Caco-2 (cell line): ENCODE measurements at regions not wholly inside any gene's neighbourhood (a gene's known extent, or its start where the extent isn't known, plus 50 kb on each side); places are given as distances from the start of the nearest gene placed in this dataset.

ENCODE experiments used
- BruUV-seq: library from RNA; stranded (reverse); fragments of 400-500 nt; replicated peaks from 2 replicates; lab custom pipeline; 2021; lab: Mats Ljungman, UMichigan
- CTCF ChIA-PET: fragments of 300-600 bp; sonication (Branson Sonifier 250); formaldehyde crosslinking; loops from one replicate; lab custom pipeline; 2022; ENCODE audit warnings: antibody characterized with exemption; lab: Charles Lee
- POLR2A ChIA-PET: fragments of 300-600 bp; sonication (Branson Sonifier 250); formaldehyde crosslinking; loops from one replicate; lab custom pipeline; 2022; ENCODE audit warnings: antibody characterized with exemption; lab: Charles Lee
- DNase-seq, 2 experiments: peaks; one replicate each; pipeline versions ENCODE4 v3.0.0 to v3.0.0-alpha.2; 2020 to 2022
- H3K27me3 ChIP-seq: replicated peaks from 2 replicates; pipeline ENCODE4 v1.6.0; 2011; ENCODE audit warnings: low read length; ENCODE audit not compliant: control insufficient read depth, insufficient read depth
- H3K36me3 ChIP-seq: 2 replicates; pipeline ENCODE4 v1.5.1; 2011; ENCODE audit warnings: low read length; ENCODE audit not compliant: control insufficient read depth, insufficient read depth
- H3K4me1 ChIP-seq: fragments of 250-450 bp; sonication (Bioruptor Pico); 2 replicates; pipeline ENCODE4 v1.5.1; 2020; ENCODE audit warnings: mild to moderate bottlenecking
- H3K4me3 ChIP-seq: 2 replicates; pipeline ENCODE4 v1.5.1; 2011; ENCODE audit warnings: low read depth, mild to moderate bottlenecking, control low read depth, low read length
- H3K9me3 ChIP-seq: fragments of 250-450 bp; sonication (Bioruptor Pico); 2 replicates; pipeline ENCODE4 v1.5.1; 2020; ENCODE audit warnings: mild to moderate bottlenecking, moderate library complexity
- H3K27ac Mint-ChIP-seq: one replicate; pipeline ENCODE4 v1.8.0; 2022; ENCODE audit warnings: mixed read lengths; ENCODE audit not compliant: unreplicated experiment
- H3K27me3 Mint-ChIP-seq: one replicate; pipeline ENCODE4 v1.8.0; 2022; ENCODE audit warnings: mixed read lengths; ENCODE audit not compliant: insufficient read depth, unreplicated experiment
- H3K36me3 Mint-ChIP-seq: one replicate; pipeline ENCODE4 v1.8.0; 2022; ENCODE audit warnings: mild to moderate bottlenecking, mixed read lengths; ENCODE audit not compliant: insufficient read depth, unreplicated experiment
- H3K4me1 Mint-ChIP-seq: one replicate; pipeline ENCODE4 v1.8.0; 2022; ENCODE audit warnings: low read depth, mixed read lengths; ENCODE audit not compliant: unreplicated experiment
- H3K4me3 Mint-ChIP-seq: one replicate; pipeline ENCODE4 v1.8.0; 2022; ENCODE audit warnings: mild to moderate bottlenecking, moderate library complexity, mixed read lengths; ENCODE audit not compliant: unreplicated experiment
- H3K9me3 Mint-ChIP-seq: one replicate; pipeline ENCODE4 v1.8.0; 2022; ENCODE audit warnings: mixed read lengths; ENCODE audit not compliant: unreplicated experiment
- intact Hi-C: fragments of 100-400 bp; cut with micrococcal nuclease; formaldehyde crosslinking; loops from one replicate; pipeline ENCODE4 v1.10.0; 2022; ENCODE audit not compliant: unreplicated experiment
- TF ChIP-seq, protein P1 (sequence below), 2 experiments: fragments of 200-600 bp in 1 of 2; IDR thresholded peaks; 1 replicate in 1 of 2; 2 replicates in 1 of 2; pipeline versions ENCODE4 v1.5.1 to v1.8.0; 2011 to 2022; ENCODE audit warnings: antibody characterized with exemption in 1 of 2, control low read depth in 1 of 2, inconsistent platforms in 1 of 2, low read depth in 1 of 2, low read length in 1 of 2, mild to moderate bottlenecking in 1 of 2, moderate library complexity in 1 of 2; ENCODE audit not compliant: insufficient read depth in 1 of 2, severe bottlenecking in 1 of 2, unreplicated experiment in 1 of 2

DNA sequence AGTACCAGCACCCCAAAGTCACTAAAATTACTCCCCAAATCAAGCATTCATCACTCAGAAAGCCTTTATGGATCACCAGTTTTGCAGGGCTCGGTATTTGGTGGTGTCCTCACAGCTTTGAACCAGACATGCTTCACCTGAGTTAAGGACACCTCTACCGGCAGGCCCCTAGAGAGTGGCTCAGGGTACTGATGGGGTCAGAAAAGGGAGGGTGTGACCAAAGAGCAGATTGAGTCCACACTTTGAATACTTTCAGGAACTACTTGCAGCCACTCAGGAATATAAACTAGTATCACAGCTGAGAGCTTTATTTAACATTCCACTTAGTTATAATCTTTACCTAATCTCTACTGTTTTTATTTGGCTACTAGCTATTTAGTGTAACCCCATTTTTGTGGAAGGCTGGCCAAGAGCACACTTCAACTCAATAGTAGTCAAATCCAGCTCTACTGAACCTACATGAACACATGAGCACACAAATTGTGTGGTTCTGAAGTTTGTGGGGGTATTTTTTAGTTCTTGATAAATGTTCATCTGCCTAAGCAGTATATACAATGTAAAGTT is 109.6 kb upstream of the SPRY1 start:
- no TSS peak for BruUV-seq
- no peak for DNase-seq
- ChIA-PET CTCF (no interaction called here), POLR2A (no interaction called here)
- Histone ChIP-seq H3K27me3 (no peaks in the 10 kb centered on the region), H3K4me1 (no peaks in the 10 kb centered on the region), H3K9me3 (no peaks in the 10 kb centered on the region), H3K4me3 (no peak overlapping the region), H3K36me3 (no peaks in the 10 kb centered on the region)
- H3K27ac Mint-ChIP-seq, result no peak overlapping the region
- no peaks in the 10 kb centered on the region for H3K27me3 Mint-ChIP-seq
- intact Hi-C loops, result no loop called here
- no peaks in the 10 kb centered on the region for H3K4me1 Mint-ChIP-seq
- peaks cover 5% of the 10 kb centered on the region for H3K36me3 Mint-ChIP-seq
- H3K9me3 Mint-ChIP-seq, result peaks cover 14% of the 10 kb centered on the region
- TF ChIP-seq, protein P1, sequence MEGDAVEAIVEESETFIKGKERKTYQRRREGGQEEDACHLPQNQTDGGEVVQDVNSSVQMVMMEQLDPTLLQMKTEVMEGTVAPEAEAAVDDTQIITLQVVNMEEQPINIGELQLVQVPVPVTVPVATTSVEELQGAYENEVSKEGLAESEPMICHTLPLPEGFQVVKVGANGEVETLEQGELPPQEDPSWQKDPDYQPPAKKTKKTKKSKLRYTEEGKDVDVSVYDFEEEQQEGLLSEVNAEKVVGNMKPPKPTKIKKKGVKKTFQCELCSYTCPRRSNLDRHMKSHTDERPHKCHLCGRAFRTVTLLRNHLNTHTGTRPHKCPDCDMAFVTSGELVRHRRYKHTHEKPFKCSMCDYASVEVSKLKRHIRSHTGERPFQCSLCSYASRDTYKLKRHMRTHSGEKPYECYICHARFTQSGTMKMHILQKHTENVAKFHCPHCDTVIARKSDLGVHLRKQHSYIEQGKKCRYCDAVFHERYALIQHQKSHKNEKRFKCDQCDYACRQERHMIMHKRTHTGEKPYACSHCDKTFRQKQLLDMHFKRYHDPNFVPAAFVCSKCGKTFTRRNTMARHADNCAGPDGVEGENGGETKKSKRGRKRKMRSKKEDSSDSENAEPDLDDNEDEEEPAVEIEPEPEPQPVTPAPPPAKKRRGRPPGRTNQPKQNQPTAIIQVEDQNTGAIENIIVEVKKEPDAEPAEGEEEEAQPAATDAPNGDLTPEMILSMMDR (IDR thresholded peaks at IDR 0.05; ENCODE audit: insufficient read depth in 1 of 2, low read depth in 1 of 2, low read length in 1 of 2, severe bottlenecking in 1 of 2, unreplicated experiment in 1 of 2), result no peak
- no peak overlapping the region for H3K4me3 Mint-ChIP-seq

DNA sequence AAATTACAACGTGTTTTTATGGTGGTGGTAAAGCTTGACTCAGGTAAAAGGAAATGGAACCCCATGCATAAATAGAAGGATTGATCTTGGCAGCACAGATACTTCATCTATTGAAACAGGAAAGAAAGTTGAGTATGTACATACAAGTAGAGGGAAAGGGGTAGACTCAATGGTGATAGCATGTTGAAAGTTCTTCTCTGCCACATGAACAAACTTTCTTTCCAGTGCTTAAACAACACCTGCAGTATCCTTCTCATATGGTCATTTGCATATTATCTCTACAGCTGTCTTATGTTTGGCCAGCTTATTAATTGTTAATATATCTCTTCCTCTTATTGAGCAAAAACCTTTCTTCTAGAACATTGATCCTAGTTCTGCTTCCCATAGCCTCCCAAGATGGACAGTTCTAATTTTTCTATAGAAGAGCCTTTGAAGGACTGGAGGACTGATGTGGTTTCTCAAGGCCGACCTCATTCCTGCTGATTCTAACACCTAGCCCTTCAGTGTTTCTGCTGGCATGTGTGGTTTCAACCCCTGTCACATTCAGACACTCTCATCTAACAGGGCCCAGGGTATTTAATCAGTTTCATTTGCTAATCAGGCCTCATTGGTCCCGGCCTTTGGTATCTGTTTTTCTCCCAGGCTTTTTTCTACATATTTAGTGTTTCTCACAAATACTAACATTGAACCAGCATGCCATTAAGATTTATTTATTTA is 108.1 kb upstream of the SPRY1 start:
- BruUV-seq, result no TSS peak

DNA sequence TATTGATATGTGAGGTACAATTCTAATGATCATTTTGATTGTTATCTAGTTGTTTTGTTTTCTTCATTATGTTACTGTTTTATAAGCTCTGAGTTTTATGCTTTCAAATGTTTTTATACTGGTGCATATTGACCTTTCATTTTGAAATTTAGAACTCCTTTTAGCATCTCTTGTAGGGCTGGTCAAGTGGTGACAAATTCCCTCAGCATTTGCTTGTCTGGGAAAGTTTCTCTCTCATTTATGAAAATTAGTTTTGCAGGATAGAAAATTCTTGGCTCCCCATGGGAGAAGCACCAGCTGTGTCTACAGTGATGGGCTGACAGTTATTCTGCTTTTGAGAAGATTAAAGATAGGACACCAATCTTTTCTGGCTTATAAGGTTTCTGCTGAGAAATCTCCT is 105.3 kb upstream of the SPRY1 start:
- no peak overlapping the region for H3K4me3 Mint-ChIP-seq
- H3K36me3 Mint-ChIP-seq, result peaks cover 5% of the 10 kb centered on the region

More for the DNA sequence above, 108.1 kb upstream of the SPRY1 start:
- Histone ChIP-seq H3K4me1 (no peaks in the 10 kb centered on the region), H3K4me3 (no peak overlapping the region), H3K27me3 (no peaks in the 10 kb centered on the region), H3K36me3 (no peaks in the 10 kb centered on the region), H3K9me3 (no peaks in the 10 kb centered on the region)
- Mint-ChIP-seq H3K27me3 (no peaks in the 10 kb centered on the region), H3K36me3 (peaks cover 5% of the 10 kb centered on the region), H3K4me3 (no peak overlapping the region), H3K4me1 (peaks cover 5% of the 10 kb centered on the region), H3K9me3 (peaks cover 14% of the 10 kb centered on the region), H3K27ac (no peak overlapping the region)
- DNase-seq, result no peak
- ChIA-PET POLR2A (no interaction called here), CTCF (no interaction called here)
- TF ChIP-seq, protein P1 (IDR thresholded peaks at IDR 0.05; ENCODE audit: insufficient read depth in 1 of 2, low read depth in 1 of 2, low read length in 1 of 2, severe bottlenecking in 1 of 2, unreplicated experiment in 1 of 2), result no peak
- intact Hi-C loops, result no loop called here

More for the DNA sequence above, 105.3 kb upstream of the SPRY1 start:
- H3K4me1 ChIP-seq, result peaks cover 7% of the 10 kb centered on the region; the same call in 1 of the 2 replicates
- CTCF ChIA-PET, result no interaction called here
- Mint-ChIP-seq H3K27ac (no peak overlapping the region), H3K9me3 (peaks cover 14% of the 10 kb centered on the region), H3K27me3 (no peaks in the 10 kb centered on the region), H3K4me1 (peaks cover 16% of the 10 kb centered on the region)
- no peak for DNase-seq
- no peaks in the 10 kb centered on the region for H3K36me3 ChIP-seq
- intact Hi-C loops, result no loop called here
- no peaks in the 10 kb centered on the region for H3K9me3 ChIP-seq
- POLR2A ChIA-PET, result no interaction called here
- no TSS peak for BruUV-seq
- TF ChIP-seq, protein P1 (IDR thresholded peaks at IDR 0.05; ENCODE audit: insufficient read depth in 1 of 2, low read depth in 1 of 2, low read length in 1 of 2, severe bottlenecking in 1 of 2, unreplicated experiment in 1 of 2), result no peak
- no peaks in the 10 kb centered on the region for H3K27me3 ChIP-seq
- no peak overlapping the region for H3K4me3 ChIP-seq
